ENCODE measurements at regions not wholly inside any gene's neighbourhood (a gene's known extent, or its start where the extent isn't known, plus 50 kb on each side); places are given as distances from the start of the nearest gene placed in this dataset.

DNA sequence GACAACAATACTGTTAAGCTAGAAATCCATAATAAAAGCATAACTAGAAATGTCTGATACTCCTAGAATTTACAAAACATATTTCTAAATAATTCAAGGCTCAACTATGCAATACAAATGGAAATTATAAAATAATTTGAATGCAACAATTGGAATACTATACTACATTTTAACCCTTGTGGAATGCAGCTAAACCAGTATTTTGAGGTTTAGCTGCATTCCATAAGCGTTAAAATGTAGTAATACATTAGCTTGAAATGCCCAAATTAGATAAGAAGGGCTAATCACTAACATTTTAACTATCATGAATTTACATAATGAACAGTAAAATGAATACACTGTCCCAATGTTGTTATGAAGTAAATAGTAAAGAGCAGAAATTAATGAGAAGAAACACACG is 617.2 kb upstream of the CHORDC1 start:
- TF ChIP-seq, protein P1, sequence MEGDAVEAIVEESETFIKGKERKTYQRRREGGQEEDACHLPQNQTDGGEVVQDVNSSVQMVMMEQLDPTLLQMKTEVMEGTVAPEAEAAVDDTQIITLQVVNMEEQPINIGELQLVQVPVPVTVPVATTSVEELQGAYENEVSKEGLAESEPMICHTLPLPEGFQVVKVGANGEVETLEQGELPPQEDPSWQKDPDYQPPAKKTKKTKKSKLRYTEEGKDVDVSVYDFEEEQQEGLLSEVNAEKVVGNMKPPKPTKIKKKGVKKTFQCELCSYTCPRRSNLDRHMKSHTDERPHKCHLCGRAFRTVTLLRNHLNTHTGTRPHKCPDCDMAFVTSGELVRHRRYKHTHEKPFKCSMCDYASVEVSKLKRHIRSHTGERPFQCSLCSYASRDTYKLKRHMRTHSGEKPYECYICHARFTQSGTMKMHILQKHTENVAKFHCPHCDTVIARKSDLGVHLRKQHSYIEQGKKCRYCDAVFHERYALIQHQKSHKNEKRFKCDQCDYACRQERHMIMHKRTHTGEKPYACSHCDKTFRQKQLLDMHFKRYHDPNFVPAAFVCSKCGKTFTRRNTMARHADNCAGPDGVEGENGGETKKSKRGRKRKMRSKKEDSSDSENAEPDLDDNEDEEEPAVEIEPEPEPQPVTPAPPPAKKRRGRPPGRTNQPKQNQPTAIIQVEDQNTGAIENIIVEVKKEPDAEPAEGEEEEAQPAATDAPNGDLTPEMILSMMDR (IDR thresholded peaks at IDR 0.05; ENCODE audit: low read depth, low read length): no peak
- H3K4me3 ChIP-seq (replicated peaks in 1 of 2; ENCODE audit: low read depth in 2 of 2, low read length in 2 of 2): no peak overlapping the region
- DNase-seq (ENCODE audit: low read depth in 2 of 2): no peak

DNA sequence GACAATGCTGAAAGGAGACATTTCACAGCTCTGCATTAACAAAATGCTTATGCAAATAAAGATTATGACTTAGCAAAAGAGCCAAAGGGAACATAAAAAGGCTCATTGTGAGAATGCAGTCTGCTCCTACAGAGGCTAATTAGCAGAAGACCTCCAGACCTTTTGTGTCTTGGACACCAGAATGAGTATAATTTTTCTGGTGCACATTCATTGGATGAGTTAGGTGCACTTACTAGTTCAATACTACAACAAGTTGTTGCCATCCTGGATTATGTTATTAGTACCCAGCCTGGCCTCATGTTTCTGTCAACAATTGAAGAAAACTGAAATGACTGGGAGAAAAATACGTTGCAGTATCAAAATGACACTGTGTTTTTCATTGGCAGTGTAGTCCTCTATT is 613.2 kb upstream of the CHORDC1 start:
- DNase-seq (ENCODE audit: low read depth in 2 of 2): no peak
- H3K4me3 ChIP-seq (replicated peaks in 1 of 2; ENCODE audit: low read depth in 2 of 2, low read length in 2 of 2): no peak overlapping the region
- TF ChIP-seq, protein P1 (IDR thresholded peaks at IDR 0.05; ENCODE audit: low read depth, low read length): no peak

DNA sequence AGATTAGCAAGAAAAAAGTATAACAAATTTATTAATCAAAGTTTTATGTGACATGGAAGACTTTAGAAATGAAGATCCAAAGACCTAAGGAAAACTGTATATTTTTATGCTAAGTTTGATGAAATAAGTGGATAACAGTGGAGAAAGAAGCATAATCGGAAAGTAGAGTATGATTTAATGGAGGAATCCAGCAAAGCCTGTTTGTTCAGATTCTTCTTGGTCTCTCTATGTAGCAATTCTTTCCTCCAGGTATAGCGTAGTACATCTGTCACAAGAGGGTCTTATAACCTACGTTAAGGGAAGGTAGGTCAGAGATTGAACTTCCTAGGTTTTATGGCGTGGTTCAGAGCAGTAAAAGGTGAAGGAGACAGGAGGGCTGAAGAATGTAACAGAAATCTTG is 600.6 kb upstream of the CHORDC1 start:
- TF ChIP-seq, protein P1 (IDR thresholded peaks at IDR 0.05; ENCODE audit: low read depth, low read length): no peak
- H3K4me3 ChIP-seq (replicated peaks in 1 of 2; ENCODE audit: low read depth in 2 of 2, low read length in 2 of 2): no peak overlapping the region
- DNase-seq (ENCODE audit: low read depth in 2 of 2): no peak

DNA sequence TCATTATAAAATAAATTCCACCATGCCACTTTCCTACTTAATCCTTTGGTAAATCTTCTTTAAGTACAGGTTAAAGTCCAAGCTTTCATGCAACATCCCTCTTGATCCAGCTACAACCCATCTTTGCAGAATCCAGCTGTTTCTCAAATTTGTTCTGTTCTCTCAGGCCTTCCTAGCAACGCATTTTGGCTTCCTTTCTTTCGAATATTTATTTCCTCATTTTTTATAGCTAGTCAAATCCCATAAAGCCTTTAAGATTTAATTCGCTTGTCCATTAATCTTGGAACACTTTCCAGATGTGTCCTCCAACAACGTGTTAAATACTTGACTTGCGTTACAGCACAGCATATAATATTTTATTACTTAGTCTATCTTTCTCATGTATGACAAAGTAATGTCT is 600.1 kb upstream of the CHORDC1 start:
- no peak for DNase-seq (ENCODE audit: low read depth in 2 of 2)
- TF ChIP-seq, protein P1 (IDR thresholded peaks at IDR 0.05; ENCODE audit: low read depth, low read length): no peak
- H3K4me3 ChIP-seq (replicated peaks in 1 of 2; ENCODE audit: low read depth in 2 of 2, low read length in 2 of 2): no peak overlapping the region

- no peak for DNase-seq (ENCODE audit: low read depth in 2 of 2)
- no peak overlapping the region for H3K4me3 ChIP-seq (replicated peaks in 1 of 2; ENCODE audit: low read depth in 2 of 2, low read length in 2 of 2)
- TF ChIP-seq, protein P1 (IDR thresholded peaks at IDR 0.05; ENCODE audit: low read depth, low read length): no peak
Measured at GRCh38 chr11:90818196-90818745, 595.4 kb upstream of the CHORDC1 start.

DNA sequence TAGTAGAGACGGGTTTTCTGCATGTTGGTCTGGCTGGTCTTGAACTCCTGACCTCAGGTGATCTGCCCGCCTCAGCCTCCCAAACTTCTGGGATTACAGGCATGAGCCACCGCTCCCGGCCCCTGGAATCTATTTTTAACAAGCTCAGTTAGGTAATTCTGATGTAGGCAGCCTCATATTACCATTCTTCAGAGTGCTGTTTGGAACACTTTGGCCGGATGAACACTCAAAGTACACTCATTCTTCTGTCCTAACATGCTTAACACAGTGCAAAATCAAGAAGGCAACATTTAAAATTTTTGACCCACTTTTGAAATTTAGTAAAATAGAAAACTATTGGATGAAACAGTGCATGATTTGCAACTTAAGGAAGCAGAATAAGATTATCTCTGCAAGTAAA is 586.7 kb upstream of the CHORDC1 start:
- DNase-seq (ENCODE audit: low read depth in 2 of 2): no peak
- no peak overlapping the region for H3K4me3 ChIP-seq (replicated peaks in 1 of 2; ENCODE audit: low read depth in 2 of 2, low read length in 2 of 2)
- TF ChIP-seq, protein P1 (IDR thresholded peaks at IDR 0.05; ENCODE audit: low read depth, low read length): no peak

DNA sequence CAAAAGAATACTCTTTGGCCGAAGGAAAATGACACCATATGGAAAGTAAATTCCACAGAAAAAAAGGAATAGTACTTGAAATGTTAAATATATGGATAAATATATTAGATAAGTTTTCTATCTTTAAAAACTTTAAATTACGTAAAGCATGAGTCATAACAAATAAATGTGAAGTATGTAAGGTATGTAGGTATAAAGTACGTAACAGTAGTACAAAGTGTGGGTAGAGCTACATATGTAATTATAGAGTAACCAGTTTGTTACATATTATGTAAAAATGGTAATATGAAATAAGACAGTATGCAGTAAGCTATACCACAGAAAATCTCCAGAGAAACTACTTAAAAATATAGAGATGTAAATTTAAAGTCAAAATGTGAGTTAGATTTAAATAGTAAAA is 582.3 kb upstream of the CHORDC1 start:
- H3K4me3 ChIP-seq (replicated peaks in 1 of 2; ENCODE audit: low read depth in 2 of 2, low read length in 2 of 2): no peak overlapping the region
- TF ChIP-seq, protein P1 (IDR thresholded peaks at IDR 0.05; ENCODE audit: low read depth, low read length): no peak
- peak in 1 of 2 donors; percentile 3 for DNase-seq (ENCODE audit: low read depth in 2 of 2)

All from cardiac fibroblast (primary cell).